BJ (cell line): ENCODE measurements at regions not wholly inside any gene's neighbourhood (a gene's known extent, or its start where the extent isn't known, plus 50 kb on each side); places are given as distances from the start of the nearest gene placed in this dataset.

Source experiments
- CTCF ChIA-PET: fragments of 350-600 bp; formaldehyde crosslinking; extraction: SDS; loops from one replicate; lab custom pipeline; 2021; ENCODE audit warnings: antibody characterized with exemption, inconsistent platforms; lab: Yijun Ruan, JAX
- POLR2A ChIA-PET: fragments of 300-600 bp; sonication (Branson Sonifier 250); formaldehyde crosslinking; extraction: SDS; loops from one replicate; lab custom pipeline; 2021; ENCODE audit warnings: antibody characterized with exemption; lab: Charles Lee
- DNase-seq: peaks from one replicate; pipeline ENCODE4 v3.0.0-alpha.2; 2011; ENCODE audit warnings: low read depth
- H3K27me3 ChIP-seq: 2 replicates; pipeline ENCODE4 v1.6.0; 2011; ENCODE audit warnings: low read length; ENCODE audit not compliant: control insufficient read depth, insufficient read depth
- H3K36me3 ChIP-seq: 2 replicates; pipeline ENCODE4 v1.5.1; 2011; ENCODE audit warnings: low read length; ENCODE audit not compliant: control insufficient read depth, insufficient read depth
- H3K4me3 ChIP-seq: 2 replicates; pipeline ENCODE4 v1.5.1; 2011; ENCODE audit warnings: low read depth, mild to moderate bottlenecking, control low read depth, low read length
- CTCF ChIP-seq: IDR thresholded peaks from 2 replicates; pipeline ENCODE4 v1.5.1; 2011; ENCODE audit warnings: low read depth, mild to moderate bottlenecking, control low read depth, inconsistent platforms, low read length, moderate library complexity; ENCODE audit not compliant: insufficient read depth

- DNase-seq = peak; percentile 30
- Histone ChIP-seq H3K36me3 (no peaks in the 10 kb centered on the region), H3K4me3 (no peak overlapping the region), H3K27me3 (no peaks in the 10 kb centered on the region)
- no peak for TF ChIP-seq CTCF
- ChIA-PET POLR2A (no interaction called here), CTCF (interaction anchor here (1.0 to 1.2 kb wide), 2 partner anchors 24 to 100 kb away, joined by 3 read pairs; no protein-coding TSS in a partner anchor)
Measured at GRCh38 chr4:17013382-17014006, 115.0 kb upstream of the LDB2 start.

- ChIA-PET CTCF (interaction anchor here (1.2 kb wide), 1 partner anchor 25 kb away, joined by 3 read pairs; no protein-coding TSS in a partner anchor), POLR2A (no interaction called here)
- no peak for DNase-seq
- no peak for TF ChIP-seq CTCF
- no peak overlapping the region for H3K4me3 ChIP-seq
- H3K36me3 ChIP-seq = no peaks in the 10 kb centered on the region
- H3K27me3 ChIP-seq = no peaks in the 10 kb centered on the region
Measured at GRCh38 chr4:17012451-17012850, 114.0 kb upstream of the LDB2 start.

DNA sequence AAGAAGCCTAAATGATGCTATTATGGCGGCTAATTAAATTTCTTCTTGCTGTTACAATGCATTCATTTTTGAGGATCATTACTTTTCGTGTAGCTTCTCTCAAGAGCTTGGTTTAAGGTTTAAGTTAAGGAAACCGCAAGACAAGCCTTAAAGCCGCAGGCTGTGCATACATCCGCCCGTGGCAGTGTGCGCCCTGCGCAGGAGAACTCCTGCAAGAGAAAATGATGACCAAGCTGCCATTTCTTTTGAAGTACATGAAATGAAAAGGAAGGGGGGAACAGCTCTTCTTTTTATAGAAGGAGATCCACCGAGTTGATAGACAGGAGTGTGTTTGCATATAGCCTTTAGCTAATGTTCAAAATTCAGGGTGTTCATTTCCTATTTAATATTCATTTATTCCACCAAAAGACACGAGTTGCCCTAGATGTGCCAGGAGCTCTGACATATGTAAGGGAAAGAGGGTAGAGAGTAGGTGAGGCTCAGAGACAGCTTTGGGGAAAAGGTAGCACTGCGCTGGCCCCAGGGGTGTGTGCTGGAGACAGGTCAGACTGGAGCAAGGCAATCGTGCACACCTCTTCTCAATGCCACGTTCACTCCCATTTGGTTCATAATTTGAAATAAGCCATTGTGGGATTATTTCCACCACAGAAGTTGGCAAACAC, 112.1 kb upstream of the LDB2 start:
- no peak for DNase-seq
- ChIA-PET CTCF (interaction anchor here (1.4 to 1.5 kb wide), 2 partner anchors 10 to 14 kb away, joined by 3 to 4 read pairs; no protein-coding TSS in a partner anchor), POLR2A (no interaction called here)
- no peak for TF ChIP-seq CTCF
- no peaks in the 10 kb centered on the region for H3K36me3 ChIP-seq
- H3K4me3 ChIP-seq = no peak overlapping the region
- H3K27me3 ChIP-seq = no peaks in the 10 kb centered on the region

DNA sequence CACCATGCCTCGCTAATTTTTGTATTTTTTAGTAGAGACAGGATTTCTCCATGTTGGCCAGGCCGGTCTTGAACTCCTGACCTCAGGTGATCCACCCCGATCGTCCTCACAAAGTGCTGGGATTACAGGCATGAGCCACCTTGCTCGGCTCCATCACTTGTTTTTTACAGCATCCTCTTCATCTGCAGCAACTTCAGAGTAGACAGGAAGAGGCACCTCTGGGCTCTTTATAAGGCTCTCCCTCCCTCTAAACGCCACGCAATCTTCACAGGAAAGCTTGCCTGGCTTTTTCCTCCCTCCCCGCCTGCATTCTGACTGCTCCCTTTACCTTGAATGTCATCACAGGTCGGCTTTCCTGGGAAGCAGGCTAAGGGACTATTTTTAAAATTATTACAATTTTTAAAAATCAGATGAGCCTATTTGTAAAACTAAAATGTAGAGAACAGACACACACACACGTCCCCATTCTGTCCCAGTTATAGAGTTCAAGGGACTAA, 111.5 kb upstream of the LDB2 start:
- ChIA-PET CTCF (interaction anchor here (1.4 to 1.5 kb wide), 2 partner anchors 11 to 14 kb away, joined by 3 to 4 read pairs; no protein-coding TSS in a partner anchor), POLR2A (no interaction called here)
- no peaks in the 10 kb centered on the region for H3K36me3 ChIP-seq

More for the DNA sequence above, 111.5 kb upstream of the LDB2 start:
- no peak for TF ChIP-seq CTCF
- H3K4me3 ChIP-seq = no peak overlapping the region
- H3K27me3 ChIP-seq = no peaks in the 10 kb centered on the region
- DNase-seq = no peak
